T-helper 17 cell (primary cell): ENCODE measurements at regions not wholly inside any gene's neighbourhood (a gene's known extent, or its start where the extent isn't known, plus 50 kb on each side); places are given as distances from the start of the nearest gene placed in this dataset.
"Not testable (repeated sequence)": the region's sequence is repeated elsewhere in the genome, so short reads cannot be mapped to it uniquely, and the experiment has no call there.

Experiments used
- ATAC-seq: fragments of 150-1000 bp; cut with Tn5 transposase; 2 replicates; pipeline ENCODE4 v1.10.0; 2021; ENCODE audit warnings: mild to moderate bottlenecking, moderate library complexity
- DNase-seq, 3 donors: peaks; one replicate each; pipeline versions ENCODE4 v3.0.0 to v3.0.0-alpha.2; 2020 to 2021
- H3K9me3 ChIP-seq: one replicate; pipeline ENCODE4 v1.7.0; 2013; ENCODE audit warnings: low read length, mild to moderate bottlenecking; ENCODE audit not compliant: control insufficient read depth, poor library complexity, severe bottlenecking
- H3K27ac Mint-ChIP-seq: one replicate; pipeline ENCODE4 v1.8.0; 2022; ENCODE audit warnings: mild to moderate bottlenecking, moderate library complexity, mixed read lengths
- H3K27me3 Mint-ChIP-seq: one replicate; pipeline ENCODE4 v1.8.0; 2022; ENCODE audit warnings: mixed read lengths
- H3K36me3 Mint-ChIP-seq: one replicate; pipeline ENCODE4 v1.8.0; 2022; ENCODE audit warnings: low read depth, mixed read lengths
- H3K4me1 Mint-ChIP-seq: one replicate; pipeline ENCODE4 v1.8.0; 2022; ENCODE audit warnings: mild to moderate bottlenecking, mixed read lengths
- H3K4me3 Mint-ChIP-seq: one replicate; pipeline ENCODE4 v1.8.0; 2022; ENCODE audit warnings: mild to moderate bottlenecking, moderate library complexity, mixed read lengths

- no peak for DNase-seq
- Mint-ChIP-seq H3K4me1 (no peaks in the 10 kb centered on the region), H3K27me3 (no peaks in the 10 kb centered on the region), H3K36me3 (no peaks in the 10 kb centered on the region), H3K27ac (no peak overlapping the region), H3K4me3 (no peak overlapping the region)
- H3K9me3 ChIP-seq = no peaks in the 10 kb centered on the region
- no peak for ATAC-seq
Measured at GRCh38 chr5:33072296-33072695, 361.2 kb downstream of the NPR3 start.

DNA sequence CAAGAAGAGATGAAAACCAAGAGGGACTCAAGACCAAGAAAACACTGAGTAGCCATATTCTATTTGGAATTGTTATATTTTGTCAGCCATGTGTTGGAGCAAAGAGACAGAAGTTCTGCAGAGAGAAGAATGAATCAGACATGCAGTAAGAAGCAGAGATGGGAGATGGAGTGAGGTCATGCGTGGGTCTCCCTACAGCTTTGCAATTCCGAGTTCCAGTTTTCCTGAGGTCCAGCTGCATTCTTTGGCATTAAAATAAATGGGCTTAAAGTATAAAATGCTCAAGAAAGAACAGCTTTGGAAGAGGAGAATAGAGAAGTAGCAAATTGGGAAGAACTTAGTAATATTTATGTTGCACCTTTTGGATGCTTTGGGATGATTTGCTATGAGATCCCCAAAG lies 361.6 kb downstream of the NPR3 start:
- Mint-ChIP-seq H3K36me3 (no peaks in the 10 kb centered on the region), H3K27me3 (no peaks in the 10 kb centered on the region), H3K4me3 (no peak overlapping the region), H3K27ac (no peak overlapping the region), H3K4me1 (no peaks in the 10 kb centered on the region)
- ATAC-seq = no peak
- DNase-seq = no peak
- no peaks in the 10 kb centered on the region for H3K9me3 ChIP-seq

DNA sequence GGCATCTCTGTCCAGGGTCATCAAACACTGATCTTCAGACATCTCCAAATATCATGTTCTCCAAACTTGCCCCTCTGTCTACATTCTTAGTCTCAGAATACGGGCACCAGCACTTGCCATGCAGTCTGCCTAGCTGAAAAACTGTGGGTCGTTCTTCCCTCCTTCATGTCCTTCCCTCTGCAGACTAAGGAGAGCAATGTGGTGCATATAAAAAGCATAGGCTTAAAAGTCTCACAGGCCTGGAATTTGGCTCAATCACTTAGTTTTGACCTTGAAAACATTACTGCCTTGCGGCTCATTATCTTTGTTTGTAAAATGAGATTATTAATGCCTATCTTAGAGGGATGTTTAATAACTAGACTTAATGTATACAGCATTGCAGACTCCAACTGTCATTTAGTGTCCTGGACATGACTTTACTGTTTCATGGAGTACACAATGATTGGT lies 362.8 kb downstream of the NPR3 start:
- ATAC-seq = no peak
- no peaks in the 10 kb centered on the region for H3K4me1 Mint-ChIP-seq
- DNase-seq = no peak
- no peak overlapping the region for H3K27ac Mint-ChIP-seq
- no peak overlapping the region for H3K4me3 Mint-ChIP-seq
- no peaks in the 10 kb centered on the region for H3K9me3 ChIP-seq
- no peaks in the 10 kb centered on the region for H3K36me3 Mint-ChIP-seq
- no peaks in the 10 kb centered on the region for H3K27me3 Mint-ChIP-seq

DNA sequence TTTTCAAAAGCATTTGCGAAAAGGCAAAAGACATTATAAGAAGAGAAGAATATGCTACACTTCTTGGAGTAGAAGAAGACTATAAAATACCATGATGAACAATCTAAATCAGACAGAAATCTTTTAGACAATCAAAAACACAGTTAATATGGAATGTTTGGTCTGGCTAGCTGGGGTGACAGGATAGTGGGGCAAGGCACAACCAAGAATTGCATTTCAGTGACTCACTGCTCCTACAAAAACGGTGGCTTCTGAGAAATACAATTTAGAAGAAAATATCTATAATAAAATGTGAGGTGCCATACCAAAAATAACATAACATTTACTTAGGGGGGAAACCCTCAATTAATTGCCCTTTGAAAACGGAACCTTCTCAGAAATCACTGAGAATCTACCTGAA lies 363.4 kb downstream of the NPR3 start:
- DNase-seq (no peak), ATAC-seq (no peak)
- no peaks in the 10 kb centered on the region for H3K9me3 ChIP-seq
- H3K27ac Mint-ChIP-seq = no peak overlapping the region
- no peaks in the 10 kb centered on the region for H3K27me3 Mint-ChIP-seq
- H3K36me3 Mint-ChIP-seq = no peaks in the 10 kb centered on the region
- H3K4me3 Mint-ChIP-seq = no peak overlapping the region
- H3K4me1 Mint-ChIP-seq = no peaks in the 10 kb centered on the region

GRCh38 chr5:33075731-33076130 lies 364.6 kb downstream of the NPR3 start:
- H3K4me3 Mint-ChIP-seq = no peak overlapping the region
- no peak for ATAC-seq
- H3K27me3 Mint-ChIP-seq = no peaks in the 10 kb centered on the region
- no peak overlapping the region for H3K27ac Mint-ChIP-seq
- H3K4me1 Mint-ChIP-seq = no peaks in the 10 kb centered on the region
- H3K9me3 ChIP-seq = no peaks in the 10 kb centered on the region
- DNase-seq = no peak
- H3K36me3 Mint-ChIP-seq = no peaks in the 10 kb centered on the region

DNA sequence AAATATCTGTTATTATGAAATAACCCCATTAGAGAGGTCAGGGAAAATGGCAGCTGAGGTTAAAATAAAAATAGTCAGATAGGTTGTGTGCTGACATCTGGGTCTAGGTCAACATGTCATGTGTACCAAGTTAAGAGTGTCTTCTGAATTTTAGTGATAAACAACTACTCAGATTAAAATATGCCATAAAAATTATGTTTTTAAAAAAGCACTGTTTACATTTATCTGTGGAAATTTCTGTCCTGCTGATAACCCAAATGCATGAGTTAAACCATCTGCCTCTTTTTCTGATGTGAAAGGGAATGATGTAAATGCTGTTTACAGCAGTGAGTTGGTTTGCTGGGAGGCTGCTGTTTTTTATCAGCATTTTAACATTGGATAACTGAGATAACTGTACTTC lies 361.2 kb upstream of the TARS1 start:
- no peaks in the 10 kb centered on the region for H3K4me1 Mint-ChIP-seq
- H3K27me3 Mint-ChIP-seq = no peaks in the 10 kb centered on the region
- no peaks in the 10 kb centered on the region for H3K36me3 Mint-ChIP-seq
- H3K9me3 ChIP-seq = no peaks in the 10 kb centered on the region
- no peak overlapping the region for H3K27ac Mint-ChIP-seq
- H3K4me3 Mint-ChIP-seq = no peak overlapping the region
- DNase-seq (no peak), ATAC-seq (no peak)

DNA sequence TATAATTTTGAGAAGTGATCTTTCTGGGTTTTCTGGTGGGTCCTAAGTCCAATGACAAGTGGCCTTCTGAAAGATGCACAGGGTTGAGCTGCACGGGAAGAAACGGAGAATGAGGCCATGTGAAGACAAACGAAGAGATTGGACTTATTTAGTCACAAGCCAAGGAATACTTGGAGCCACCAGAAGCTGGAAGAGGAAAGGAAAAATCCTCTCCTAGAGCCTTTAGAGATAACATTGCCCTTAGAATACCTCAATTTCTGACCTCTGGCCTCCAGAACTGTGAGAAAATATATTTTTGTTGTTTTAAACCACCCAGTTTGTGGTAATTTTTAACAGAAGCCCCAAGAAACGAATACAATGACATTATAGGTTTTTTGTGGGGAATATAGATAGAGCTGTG lies 360.5 kb upstream of the TARS1 start:
- no peak for DNase-seq
- no peak overlapping the region for H3K4me3 Mint-ChIP-seq
- no peaks in the 10 kb centered on the region for H3K27me3 Mint-ChIP-seq
- no peak for ATAC-seq
- H3K9me3 ChIP-seq = no peaks in the 10 kb centered on the region
- H3K27ac Mint-ChIP-seq = no peak overlapping the region
- no peaks in the 10 kb centered on the region for H3K4me1 Mint-ChIP-seq
- no peaks in the 10 kb centered on the region for H3K36me3 Mint-ChIP-seq

- DNase-seq = no peak
- Mint-ChIP-seq H3K4me1 (no peaks in the 10 kb centered on the region), H3K4me3 (no peak overlapping the region), H3K27me3 (no peaks in the 10 kb centered on the region), H3K36me3 (no peaks in the 10 kb centered on the region), H3K27ac (no peak overlapping the region)
- no peaks in the 10 kb centered on the region for H3K9me3 ChIP-seq
- no peak for ATAC-seq
Measured at GRCh38 chr5:33088176-33088575, 352.6 kb upstream of the TARS1 start.

DNA sequence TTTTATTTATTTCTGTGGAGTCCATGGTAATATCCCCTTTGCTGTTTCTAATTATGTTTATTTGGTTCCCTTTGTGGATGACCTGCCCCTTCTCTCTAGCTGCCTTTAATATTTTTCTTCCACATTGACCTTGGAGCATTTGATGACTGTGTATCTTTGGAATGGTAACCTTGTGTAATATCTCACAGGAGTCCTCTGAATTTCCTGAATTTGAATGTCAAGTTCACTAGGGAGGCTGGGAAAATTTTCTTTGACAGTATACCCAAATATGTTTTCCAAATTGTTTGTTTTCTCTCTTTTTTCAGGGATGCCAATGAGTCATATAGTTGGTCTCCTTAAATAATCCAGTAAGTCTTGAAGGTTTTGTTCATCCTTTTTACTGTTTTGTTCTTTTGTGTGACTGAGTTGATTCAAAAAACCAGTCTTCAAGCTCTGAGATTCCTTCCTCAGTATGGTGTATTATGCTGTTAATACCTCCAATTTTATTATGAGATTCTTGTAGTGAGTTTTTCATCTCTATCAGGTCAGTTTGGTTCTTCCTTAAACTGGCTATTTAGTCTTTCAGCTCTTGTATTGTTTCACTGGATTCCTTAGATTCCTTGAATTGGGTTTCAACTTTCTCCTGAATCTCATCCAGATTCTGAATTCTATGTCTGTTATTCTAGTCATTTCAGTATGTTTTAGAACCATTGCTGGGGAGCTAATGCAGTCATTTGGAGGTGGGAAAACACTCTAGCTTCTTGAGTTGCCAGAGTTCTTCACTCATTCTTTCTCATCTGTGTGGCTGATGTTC lies 349.0 kb upstream of the TARS1 start:
- no peaks in the 10 kb centered on the region for H3K36me3 Mint-ChIP-seq
- H3K27me3 Mint-ChIP-seq = no peaks in the 10 kb centered on the region
- DNase-seq (no peak), ATAC-seq (no peak)
- H3K9me3 ChIP-seq = no peaks in the 10 kb centered on the region
- no peak overlapping the region for H3K27ac Mint-ChIP-seq
- H3K4me1 Mint-ChIP-seq = no peaks in the 10 kb centered on the region
- no peak overlapping the region for H3K4me3 Mint-ChIP-seq

DNA sequence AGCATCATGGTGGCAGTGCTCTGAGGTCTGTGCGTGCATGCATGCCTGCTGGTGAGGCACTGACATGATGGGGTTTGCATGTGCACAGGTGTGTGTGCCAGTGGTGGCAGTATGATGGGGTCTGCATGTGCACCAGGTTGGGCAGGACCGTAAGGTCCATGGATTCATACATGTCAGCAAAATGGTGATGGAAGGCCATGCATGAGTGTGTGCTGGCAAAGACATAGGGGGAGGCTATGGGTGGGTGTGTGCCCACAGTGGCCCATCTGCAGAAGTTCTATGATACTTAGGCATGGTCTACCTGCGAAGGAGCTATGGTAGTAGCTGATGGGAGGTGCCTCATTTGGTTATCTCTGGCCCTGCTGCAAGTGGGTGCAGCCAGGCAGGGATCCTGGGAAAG lies 348.0 kb upstream of the TARS1 start:
- H3K36me3 Mint-ChIP-seq = no peaks in the 10 kb centered on the region
- ATAC-seq (no peak), DNase-seq (no peak)
- no peaks in the 10 kb centered on the region for H3K9me3 ChIP-seq
- H3K27ac Mint-ChIP-seq = no peak overlapping the region
- H3K27me3 Mint-ChIP-seq = no peaks in the 10 kb centered on the region
- H3K4me1 Mint-ChIP-seq = no peaks in the 10 kb centered on the region
- H3K4me3 Mint-ChIP-seq = no peak overlapping the region

DNA sequence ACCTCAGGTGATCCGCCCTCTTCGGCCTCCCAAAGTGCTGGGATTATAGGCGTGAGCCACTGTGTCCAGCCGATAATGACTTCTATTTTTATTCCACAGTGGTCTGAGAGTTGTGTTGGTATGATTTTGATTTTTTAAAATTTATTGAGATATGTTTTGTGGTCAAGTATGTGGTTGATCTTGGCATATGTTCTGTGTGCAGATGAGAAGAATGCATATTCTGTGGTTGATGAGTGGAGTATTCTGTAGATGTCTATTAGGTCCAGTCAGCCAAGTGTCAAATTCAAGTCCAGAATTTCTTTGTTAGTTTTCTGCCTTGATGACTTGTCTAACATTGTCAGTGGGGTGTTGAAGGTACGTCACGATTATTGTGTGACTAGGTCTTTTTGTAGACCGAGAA lies 338.2 kb upstream of the TARS1 start:
- no peak for ATAC-seq
- DNase-seq = no peak
- no peaks in the 10 kb centered on the region for H3K9me3 ChIP-seq
- H3K4me3 Mint-ChIP-seq = no peak overlapping the region
- no peak overlapping the region for H3K27ac Mint-ChIP-seq
- no peaks in the 10 kb centered on the region for H3K4me1 Mint-ChIP-seq
- no peaks in the 10 kb centered on the region for H3K36me3 Mint-ChIP-seq
- H3K27me3 Mint-ChIP-seq = no peaks in the 10 kb centered on the region

- Mint-ChIP-seq H3K27ac (no peak overlapping the region), H3K36me3 (no peaks in the 10 kb centered on the region), H3K27me3 (no peaks in the 10 kb centered on the region), H3K4me3 (no peak overlapping the region), H3K4me1 (no peaks in the 10 kb centered on the region)
- no peak for DNase-seq
- H3K9me3 ChIP-seq = no peaks in the 10 kb centered on the region
- ATAC-seq = no peak
Measured at GRCh38 chr5:33105521-33105941, 335.2 kb upstream of the TARS1 start.

DNA sequence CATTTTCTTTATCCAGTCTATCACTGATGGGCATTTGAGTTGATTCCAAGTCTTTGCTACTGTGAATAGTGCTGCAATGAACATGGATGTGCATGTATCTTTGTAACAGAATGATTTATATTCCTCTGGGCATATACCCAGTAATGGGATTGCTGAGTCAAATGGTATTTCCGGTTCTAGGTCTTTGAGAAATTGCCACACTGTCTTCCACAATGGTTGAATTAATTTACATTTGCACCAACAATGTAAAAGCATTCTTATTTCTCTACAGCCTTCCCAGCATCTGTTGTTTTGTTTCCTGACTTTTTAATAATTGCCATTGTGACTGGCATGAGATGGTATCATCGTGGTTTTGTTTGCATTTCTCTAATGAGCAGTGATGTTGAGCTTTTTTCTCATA lies 330.3 kb upstream of the TARS1 start:
- not testable (repeated sequence) for ATAC-seq, DNase-seq, H3K9me3 ChIP-seq, H3K36me3 Mint-ChIP-seq, H3K4me3 Mint-ChIP-seq, H3K27me3 Mint-ChIP-seq, H3K4me1 Mint-ChIP-seq, H3K27ac Mint-ChIP-seq

GRCh38 chr5:33114361-33114760 lies 326.4 kb upstream of the TARS1 start:
- Mint-ChIP-seq H3K27me3 (no peaks in the 10 kb centered on the region), H3K36me3 (no peaks in the 10 kb centered on the region), H3K27ac (no peak overlapping the region), H3K4me1 (no peaks in the 10 kb centered on the region), H3K4me3 (no peak overlapping the region)
- H3K9me3 ChIP-seq = peaks cover 2% of the 10 kb centered on the region
- DNase-seq (no peak), ATAC-seq (no peak)
